H9 (cell line): ENCODE measurements at regions not wholly inside any gene's neighbourhood (a gene's known extent, or its start where the extent isn't known, plus 50 kb on each side); places are given as distances from the start of the nearest gene placed in this dataset.
A peak's percentile ranks its signal among the peaks of the same experiment; 100 is the strongest.

Experiments used
- DNase-seq: peaks from one replicate; pipeline ENCODE4 v3.0.0-alpha.2; 2017
- H2AFZ ChIP-seq: one replicate; pipeline ENCODE4 v1.6.1; 2013; ENCODE audit warnings: mild to moderate bottlenecking, low read length, control low read depth, moderate library complexity
- H2AK5ac ChIP-seq: 2 replicates; pipeline ENCODE4 v1.6.1; 2013; ENCODE audit warnings: low read length, control low read depth, mixed read lengths; ENCODE audit not compliant: insufficient read length
- H2BK120ac ChIP-seq: one replicate; pipeline ENCODE4 v1.6.1; 2013; ENCODE audit warnings: low read depth, mild to moderate bottlenecking, low read length, control low read depth, inconsistent platforms; ENCODE audit not compliant: poor library complexity, severe bottlenecking
- H2BK12ac ChIP-seq: 2 replicates; pipeline ENCODE4 v1.6.1; 2013; ENCODE audit warnings: low read length, control low read depth, mixed read lengths, low read depth; ENCODE audit not compliant: insufficient read length
- H2BK15ac ChIP-seq: 2 replicates; pipeline ENCODE4 v1.6.1; 2013; ENCODE audit warnings: low read depth, low read length, control low read depth
- H2BK20ac ChIP-seq: one replicate; pipeline ENCODE4 v1.6.1; 2013; ENCODE audit warnings: low read depth, mild to moderate bottlenecking, low read length, control low read depth, inconsistent platforms; ENCODE audit not compliant: poor library complexity, severe bottlenecking
- H2BK5ac ChIP-seq: 2 replicates; pipeline ENCODE4 v1.6.1; 2013; ENCODE audit warnings: low read length, control low read depth, mixed read lengths; ENCODE audit not compliant: insufficient read length
- H3K14ac ChIP-seq: 2 replicates; pipeline ENCODE4 v1.6.1; 2013; ENCODE audit warnings: low read length, control low read depth; ENCODE audit not compliant: insufficient read depth
- H3K18ac ChIP-seq: 2 replicates; pipeline ENCODE4 v1.6.1; 2013; ENCODE audit warnings: low read depth, mild to moderate bottlenecking, mixed read lengths, low read length, control low read depth; ENCODE audit not compliant: insufficient read length
- H3K23ac ChIP-seq: 2 replicates; pipeline ENCODE4 v1.6.1; 2013; ENCODE audit warnings: low read length, control low read depth, mixed read lengths, low read depth; ENCODE audit not compliant: insufficient read length
- H3K23me2 ChIP-seq: 2 replicates; pipeline ENCODE4 v1.6.1; 2013; ENCODE audit warnings: low read depth, mild to moderate bottlenecking, mixed read lengths, low read length, control low read depth; ENCODE audit not compliant: insufficient read length, poor library complexity, severe bottlenecking
- H3K27ac ChIP-seq: 2 replicates; pipeline ENCODE4 v1.5.1; 2013; ENCODE audit warnings: low read length, control low read depth, mixed read lengths, low read depth; ENCODE audit not compliant: insufficient read length
- H3K27me3 ChIP-seq: 2 replicates; pipeline ENCODE4 v1.6.1; 2013; ENCODE audit warnings: low read length, control low read depth, inconsistent platforms; ENCODE audit not compliant: insufficient read depth
- H3K4ac ChIP-seq: 2 replicates; pipeline ENCODE4 v1.6.1; 2013; ENCODE audit warnings: low read depth, mild to moderate bottlenecking, control low read depth, inconsistent platforms, low read length, moderate library complexity
- H3K4me1 ChIP-seq: 2 replicates; pipeline ENCODE4 v1.6.1; 2013; ENCODE audit warnings: low read length, control low read depth, inconsistent platforms; ENCODE audit not compliant: insufficient read depth
- H3K4me2 ChIP-seq: 2 replicates; pipeline ENCODE4 v1.6.1; 2013; ENCODE audit warnings: low read length, control low read depth, mixed read lengths; ENCODE audit not compliant: insufficient read length, insufficient read depth
- H3K56ac ChIP-seq: 2 replicates; pipeline ENCODE4 v1.6.1; 2013; ENCODE audit warnings: low read depth, mild to moderate bottlenecking, mixed read lengths, low read length, control low read depth; ENCODE audit not compliant: insufficient read length
- H3K79me1 ChIP-seq: 2 replicates; pipeline ENCODE4 v1.6.1; 2013; ENCODE audit warnings: low read depth, mild to moderate bottlenecking, moderate library complexity, low read length, control low read depth, inconsistent platforms; ENCODE audit not compliant: insufficient read depth, poor library complexity, severe bottlenecking
- H3K79me2 ChIP-seq: 2 replicates; pipeline ENCODE4 v1.6.1; 2013; ENCODE audit warnings: low read length, control low read depth, inconsistent platforms; ENCODE audit not compliant: insufficient read depth
- H3K9ac ChIP-seq: 2 replicates; pipeline ENCODE4 v1.6.1; 2013; ENCODE audit warnings: low read length, control low read depth, mixed read lengths; ENCODE audit not compliant: insufficient read length; ENCODE audit errors: extremely low read depth
- H3K9me3 ChIP-seq: one replicate; pipeline ENCODE4 v1.6.1; 2013; ENCODE audit warnings: low read depth, low read length, inconsistent platforms; ENCODE audit not compliant: control insufficient read depth
- H3T11ph ChIP-seq: one replicate; pipeline ENCODE4 v1.6.1; 2013; ENCODE audit warnings: mild to moderate bottlenecking, low read length, control low read depth, inconsistent platforms
- H4K20me1 ChIP-seq: one replicate; pipeline ENCODE4 v1.6.1; 2013; ENCODE audit not compliant: control insufficient read depth, insufficient read length, insufficient read depth
- H4K5ac ChIP-seq: 2 replicates; pipeline ENCODE4 v1.6.1; 2013; ENCODE audit warnings: low read depth, mild to moderate bottlenecking, mixed read lengths, low read length, control low read depth; ENCODE audit not compliant: insufficient read length
- H4K8ac ChIP-seq: replicated peaks from 2 replicates; pipeline ENCODE4 v1.6.1; 2013; ENCODE audit warnings: low read length, control low read depth, mixed read lengths, low read depth; ENCODE audit not compliant: insufficient read length
- H4K91ac ChIP-seq: 2 replicates; pipeline ENCODE4 v1.6.1; 2013; ENCODE audit warnings: low read depth, mild to moderate bottlenecking, moderate library complexity, mixed read lengths, low read length, control low read depth; ENCODE audit not compliant: insufficient read length
- H3K27ac Mint-ChIP-seq, 3 experiments: 2 replicates in 2 of 3; 3 replicates in 1 of 3; pipeline ENCODE4 v1.8.0; 2020 to 2021; ENCODE audit warnings: mixed read lengths in 3 of 3, mild to moderate bottlenecking in 1 of 3, moderate library complexity in 1 of 3
- H3K27me3 Mint-ChIP-seq: 2 replicates; pipeline ENCODE4 v1.8.0; 2021; ENCODE audit warnings: low read depth, mild to moderate bottlenecking, moderate library complexity, mixed read lengths
- H3K36me3 Mint-ChIP-seq, 3 experiments: 2 replicates in 2 of 3; 3 replicates in 1 of 3; pipeline ENCODE4 v1.8.0; 2020 to 2021; ENCODE audit warnings: low read depth in 3 of 3, mixed read lengths in 3 of 3; ENCODE audit not compliant: insufficient read depth in 1 of 3
- H3K4me1 Mint-ChIP-seq, 2 experiments: 2 replicates each; pipeline ENCODE4 v1.8.0; 2020; ENCODE audit warnings: mixed read lengths in 2 of 2
- H3K4me3 Mint-ChIP-seq, 2 experiments: 2 replicates in 1 of 2; 3 replicates in 1 of 2; pipeline ENCODE4 v1.8.0; 2020 to 2021; ENCODE audit warnings: mild to moderate bottlenecking in 2 of 2, mixed read lengths in 2 of 2, moderate library complexity in 1 of 2
- H3K9me3 Mint-ChIP-seq, 2 experiments: 2 replicates in 1 of 2; 3 replicates in 1 of 2; pipeline ENCODE4 v1.8.0; 2020; ENCODE audit warnings: mild to moderate bottlenecking in 2 of 2, mixed read lengths in 2 of 2, moderate library complexity in 1 of 2
- CTCF ChIP-seq: fragments of 200-600 bp; sonication (generic); conservative IDR thresholded peaks from 3 replicates; pipeline ENCODE4 v1.8.0; 2021; ENCODE audit warnings: antibody characterized with exemption, mild to moderate bottlenecking
- WGBS: extraction: QIAGEN DNeasy Blood & Tissue Kit; methylation state at CpG from one replicate; pipeline ENCODE4 v1.1.7; 2013; ENCODE audit warnings: missing lambda C conversion rate, low lambda C conversion rate, mixed read lengths; ENCODE audit not compliant: insufficient read length; ENCODE audit errors: extremely low coverage; 5-methylcytosine and 5-hydroxymethylcytosine counted together

GRCh38 chr7:125966278-125967048 is 1036.8 kb upstream of the POT1 start:
- no peak overlapping the region for H3K14ac ChIP-seq
- no peak for TF ChIP-seq CTCF
- H4K5ac ChIP-seq, result no peak overlapping the region
- no peaks in the 10 kb centered on the region for H3K4me1 Mint-ChIP-seq
- H2BK15ac ChIP-seq, result no peak overlapping the region
- no peak for DNase-seq
- H2BK120ac ChIP-seq, result no peak overlapping the region
- H3K4ac ChIP-seq, result no peak overlapping the region
- no peak overlapping the region for H3K23ac ChIP-seq
- H3K79me2 ChIP-seq, result no peaks in the 10 kb centered on the region; the same call in 1 of the 2 replicates
- H3T11ph ChIP-seq, result no peak overlapping the region
- no peak overlapping the region for H3K4me3 Mint-ChIP-seq
- no peak overlapping the region for H2BK20ac ChIP-seq
- H3K56ac ChIP-seq, result no peak overlapping the region
- H3K27ac Mint-ChIP-seq, result peak overlapping the region in 2 of 3 experiments; percentile 10 to 51; a peak in 1 of 7 replicates
- no peak overlapping the region for H2AK5ac ChIP-seq
- H3K9me3 ChIP-seq, result no peaks in the 10 kb centered on the region
- H3K36me3 Mint-ChIP-seq, result peaks cover 0 to 2% (median 2%) of the 10 kb centered on the region in 3 experiments; a peak in 2 of 7 replicates
- no peaks in the 10 kb centered on the region for H3K4me1 ChIP-seq
- no peak overlapping the region for H2AFZ ChIP-seq
- no peak overlapping the region for H2BK12ac ChIP-seq
- no peaks in the 10 kb centered on the region for H3K27me3 ChIP-seq
- WGBS, result no CpG with 5 or more reads among the region's 1 CpG
- H4K20me1 ChIP-seq, result no peaks in the 10 kb centered on the region
- no peak overlapping the region for H4K91ac ChIP-seq
- H3K4me2 ChIP-seq, result no peak overlapping the region
- H3K9ac ChIP-seq, result no peak overlapping the region
- no peak overlapping the region for H3K27ac ChIP-seq
- H3K18ac ChIP-seq, result no peak overlapping the region
- no peaks in the 10 kb centered on the region for H3K23me2 ChIP-seq
- no peak overlapping the region for H2BK5ac ChIP-seq
- no peaks in the 10 kb centered on the region for H3K27me3 Mint-ChIP-seq
- no peaks in the 10 kb centered on the region for H3K9me3 Mint-ChIP-seq
- no peaks in the 10 kb centered on the region for H3K79me1 ChIP-seq
- no peak overlapping the region for H4K8ac ChIP-seq
